HepG2 (cell line): ENCODE measurements at regions not wholly inside any gene's neighbourhood (a gene's known extent, or its start where the extent isn't known, plus 50 kb on each side); places are given as distances from the start of the nearest gene placed in this dataset.
A peak's percentile ranks its signal among the peaks of the same experiment; 100 is the strongest.

Experiments used
- ATAC-seq: fragments of 200-7000 bp; cut with Tn5 transposase; 3 replicates; pipeline ENCODE4 v1.9.1; 2020; ENCODE audit warnings: mild to moderate bottlenecking, moderate library complexity
- BruUV-seq: library from RNA; stranded (reverse); fragments of 400-500 nt; replicated peaks from 2 replicates; lab custom pipeline; 2021; lab: Mats Ljungman, UMichigan
- CTCF ChIA-PET: fragments of 300-600 bp; formaldehyde crosslinking; extraction: SDS; loops from one replicate; lab custom pipeline; 2021; ENCODE audit warnings: low total read pairs, inconsistent platforms, low intra/inter-chr PET ratio; lab: Yijun Ruan, JAX
- POLR2A ChIA-PET: fragments of 350-600 bp; sonication (Branson Sonifier 250); formaldehyde crosslinking; loops from one replicate; lab custom pipeline; 2020; ENCODE audit warnings: antibody characterized with exemption, inconsistent platforms; lab: Yijun Ruan, JAX
- DNase-seq: peaks from one replicate; pipeline ENCODE4 v3.0.0-alpha.2; 2015; ENCODE audit warnings: low spot score
- FAIRE-seq: peaks from 3 replicates; lab custom pipeline; 2011; peaks lifted over from hg19 to GRCh38; lab: Jason Lieb, UNC
- H2AFZ ChIP-seq: one replicate; pipeline ENCODE4 v1.6.1; 2011; ENCODE audit warnings: low read length, inconsistent platforms
- H3K27ac ChIP-seq: fragments of 300-600 bp; 3 replicates; pipeline ENCODE4 v1.8.0; 2011; ENCODE audit warnings: mixed run types, mild to moderate bottlenecking, mixed read lengths, low read length, inconsistent platforms; ENCODE audit not compliant: insufficient read depth; ENCODE audit errors: extremely low read length
- H3K27me3 ChIP-seq, 2 experiments: fragments of 200-600 bp in 1 of 2; 2 replicates in 1 of 2; 3 replicates in 1 of 2; pipeline versions ENCODE4 v1.6.0 to v1.8.0; 2011; ENCODE audit warnings: low read length in 2 of 2, mild to moderate bottlenecking in 2 of 2, moderate library complexity in 2 of 2, inconsistent platforms in 1 of 2; ENCODE audit not compliant: insufficient read depth in 2 of 2, control insufficient read depth in 1 of 2
- H3K36me3 ChIP-seq, 2 experiments: fragments of 200-600 bp in 1 of 2; replicated peaks in 1 of 2; 2 replicates in 1 of 2; 3 replicates in 1 of 2; pipeline versions ENCODE4 v1.5.1 to v1.8.0; 2011; ENCODE audit warnings: low read length in 2 of 2, inconsistent platforms in 1 of 2; ENCODE audit not compliant: insufficient read depth in 2 of 2, control insufficient read depth in 1 of 2
- H3K4me1 ChIP-seq: 2 replicates; pipeline ENCODE4 v1.5.1; 2012; ENCODE audit warnings: low read length, inconsistent platforms; ENCODE audit not compliant: insufficient read depth
- H3K4me2 ChIP-seq: 2 replicates; pipeline ENCODE4 v1.6.0; 2011; ENCODE audit warnings: low read depth, low read length, inconsistent platforms
- H3K4me3 ChIP-seq, 3 experiments: fragments of 200-600 bp in 1 of 3; sonication (generic), shearing (Covaris generic) in 1 of 3; replicated peaks in 1 of 3; 2 replicates each; pipeline ENCODE4 v1.5.1; 2011 to 2016; ENCODE audit warnings: low read length in 3 of 3, inconsistent platforms in 2 of 3, low read depth in 2 of 3, mild to moderate bottlenecking in 2 of 3, control low read depth in 1 of 3, mixed read lengths in 1 of 3; ENCODE audit not compliant: insufficient read depth in 1 of 3
- H3K79me2 ChIP-seq: one replicate; pipeline ENCODE4 v1.6.1; 2011; ENCODE audit warnings: low read length, inconsistent platforms; ENCODE audit not compliant: insufficient read depth
- H3K9ac ChIP-seq: 2 replicates; pipeline ENCODE4 v1.6.0; 2011; ENCODE audit warnings: mild to moderate bottlenecking, low read depth, low read length, inconsistent platforms; ENCODE audit not compliant: insufficient read depth
- H3K9me3 ChIP-seq: 2 replicates; pipeline ENCODE4 v1.5.1; 2012; ENCODE audit warnings: mild to moderate bottlenecking, low read length
- H4K20me1 ChIP-seq: 2 replicates; pipeline ENCODE4 v1.6.0; 2011; ENCODE audit warnings: inconsistent platforms, mild to moderate bottlenecking, low read length, moderate library complexity; ENCODE audit not compliant: insufficient read depth
- BORCS8-MEF2B ChIP-seq: sonication (generic); formaldehyde crosslinking; IDR thresholded peaks from 2 replicates; pipeline ENCODE4 v1.8.0; 2022; ENCODE audit warnings: mild to moderate bottlenecking, missing genetic modification reagents
- MAFF ChIP-seq: IDR thresholded peaks from 2 replicates; pipeline ENCODE4 v1.6.1; 2011; ENCODE audit warnings: low read depth, low read length, improper control_type of control experiment
- MAFK ChIP-seq, 2 experiments: IDR thresholded peaks in 1 of 2; conservative IDR thresholded peaks in 1 of 2; 2 replicates each; pipeline ENCODE4 v1.6.1; 2011; ENCODE audit warnings: improper control_type of control experiment in 2 of 2, low read length in 2 of 2
- MBD4 ChIP-seq: IDR thresholded peaks from 2 replicates; pipeline ENCODE4 v1.6.1; 2012; ENCODE audit warnings: low read length, inconsistent platforms, borderline replicate concordance
- MTF1 ChIP-seq: sonication (generic); formaldehyde crosslinking; IDR thresholded peaks from 2 replicates; pipeline ENCODE4 v1.5.0; 2020; ENCODE audit warnings: missing genetic modification reagents
- ZFYVE20 ChIP-seq: sonication (generic); formaldehyde crosslinking; IDR thresholded peaks from 2 replicates; pipeline ENCODE4 v1.8.0; 2023; ENCODE audit warnings: low read depth, mild to moderate bottlenecking, moderate library complexity, missing genetic modification reagents, borderline replicate concordance
- ZIK1 ChIP-seq: sonication (generic); formaldehyde crosslinking; IDR thresholded peaks from 2 replicates; pipeline ENCODE4 v1.5.0; 2020; ENCODE audit warnings: mild to moderate bottlenecking, low read depth, missing genetic modification reagents, borderline replicate concordance
- ZNF468 ChIP-seq: sonication (generic); formaldehyde crosslinking; IDR thresholded peaks from 2 replicates; pipeline ENCODE4 v1.8.0; 2022; ENCODE audit warnings: mild to moderate bottlenecking, moderate library complexity, missing genetic modification reagents
- ZNF768 ChIP-seq: sonication (generic); formaldehyde crosslinking; IDR thresholded peaks from 2 replicates; pipeline ENCODE4 v1.4.0; 2020; ENCODE audit warnings: missing genetic modification reagents
- WGBS: methylation state at CpG from one replicate; pipeline ENCODE4 v1.1.6; 2017; ENCODE audit warnings: low lambda C conversion rate; 5-methylcytosine and 5-hydroxymethylcytosine counted together
- in situ Hi-C: cut with HindIII; loops from 2 replicates; pipeline ENCODE4 v1.10.0; 2017; ENCODE audit warnings: low pct_unique_long_range_greater_than_20kb; ENCODE audit not compliant: extremely low pct_ligation_motif_present
- intact Hi-C: fragments of 100-400 bp; cut with micrococcal nuclease; formaldehyde crosslinking; loops from one replicate; pipeline ENCODE4 v1.10.0; 2022; ENCODE audit not compliant: unreplicated experiment
- TF ChIP-seq, protein P1 (sequence below), 2 experiments: sonication (generic) in 1 of 2; formaldehyde crosslinking in 1 of 2; IDR thresholded peaks; 2 replicates each; pipeline versions ENCODE4 v1.5.1 to v1.6.1; 2011 to 2020; ENCODE audit warnings: borderline replicate concordance in 1 of 2, low read depth in 1 of 2, low read length in 1 of 2, mild to moderate bottlenecking in 1 of 2, missing genetic modification reagents in 1 of 2, moderate library complexity in 1 of 2
- TF ChIP-seq, protein P2 (sequence below): sonication (generic); formaldehyde crosslinking; IDR thresholded peaks from 2 replicates; pipeline ENCODE4 v1.4.0; 2020; ENCODE audit warnings: missing genetic modification reagents, low read depth, mild to moderate bottlenecking, borderline replicate concordance
- TF ChIP-seq, protein P3 (sequence below): sonication (generic); formaldehyde crosslinking; IDR thresholded peaks from 2 replicates; pipeline ENCODE4 v1.4.0; 2020; ENCODE audit warnings: missing genetic modification reagents, mild to moderate bottlenecking, borderline replicate concordance
- TF ChIP-seq, protein P4 (sequence below): sonication (generic); formaldehyde crosslinking; IDR thresholded peaks from 2 replicates; pipeline ENCODE4 v1.5.0; 2020; ENCODE audit warnings: missing genetic modification reagents

DNA sequence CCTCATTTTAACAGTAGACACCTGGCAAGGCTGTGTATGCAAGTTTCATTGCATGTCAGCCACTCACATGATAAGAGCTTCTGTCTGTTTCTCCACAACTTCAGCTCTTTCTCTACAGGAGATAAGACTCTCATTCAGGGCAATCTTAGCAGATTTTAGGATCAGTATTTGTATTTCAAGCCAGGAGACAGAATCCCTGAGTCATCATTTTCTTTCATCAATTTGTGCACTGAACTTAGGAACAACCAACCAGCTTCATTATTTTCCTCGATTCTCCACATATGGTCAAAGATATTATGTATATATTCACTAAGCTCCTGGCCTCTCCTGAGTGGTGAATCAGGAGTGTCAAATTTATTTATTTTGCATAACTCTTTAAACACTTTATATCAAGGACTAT lies 181.8 kb upstream of the CCNH start:
- no peak overlapping the region for H3K27ac ChIP-seq
- DNase-seq: no peak
- no peaks in the 10 kb centered on the region for H3K79me2 ChIP-seq
- WGBS: 0% methylated on average over 1 of the region's 1 CpG
- H3K36me3 ChIP-seq: no peaks in the 10 kb centered on the region
- H3K9ac ChIP-seq: no peak overlapping the region
- no peaks in the 10 kb centered on the region for H3K27me3 ChIP-seq
- intact Hi-C loops (no loop called here), in situ Hi-C loops (no loop called here)
- H3K4me3 ChIP-seq: no peak overlapping the region
- no peaks in the 10 kb centered on the region for H3K4me1 ChIP-seq
- no peak for FAIRE-seq
- H3K9me3 ChIP-seq: peaks cover 22% of the 10 kb centered on the region
- TF ChIP-seq ZNF768 (CRISPR knock-in tag) (no peak), MAFK (conservative IDR thresholded peaks at IDR 0.05 in 1 of 2, IDR thresholded peaks at IDR 0.05 in 1 of 2; ENCODE audit: low read length in 2 of 2) (peak; percentile 95 to 98), MAFF (peak; percentile 96), BORCS8-MEF2B (CRISPR knock-in tag) (no peak)
- ChIA-PET CTCF (no interaction called here), POLR2A (no interaction called here)
- no peak for ATAC-seq
- H4K20me1 ChIP-seq: no peaks in the 10 kb centered on the region
- no peak overlapping the region for H3K4me2 ChIP-seq
- BruUV-seq: no TSS peak
- H2AFZ ChIP-seq: no peak overlapping the region

DNA sequence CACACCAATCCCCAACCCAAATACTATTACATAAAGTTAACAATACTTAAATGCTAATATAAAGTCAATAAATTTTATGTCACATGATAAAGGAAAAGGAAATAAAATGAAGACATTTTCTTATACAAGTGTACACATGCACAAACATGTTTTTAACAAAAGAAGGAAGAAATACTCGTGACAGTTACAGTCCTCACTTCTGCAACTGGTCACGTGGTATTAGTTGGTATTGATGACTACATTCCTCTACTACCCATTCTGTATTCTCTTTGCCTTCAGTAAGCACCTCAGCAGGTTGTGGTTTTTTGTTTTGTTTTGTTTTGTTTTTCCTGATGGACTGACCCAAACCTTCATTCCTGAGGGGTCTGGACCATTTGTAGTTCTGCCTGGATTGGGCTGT lies 176.9 kb upstream of the CCNH start:
- H3K36me3 ChIP-seq: no peaks in the 10 kb centered on the region
- in situ Hi-C loops: no loop called here
- CTCF ChIA-PET: no interaction called here
- no peak overlapping the region for H3K4me3 ChIP-seq
- no peak overlapping the region for H3K9ac ChIP-seq
- no TSS peak for BruUV-seq
- H3K4me2 ChIP-seq: no peak overlapping the region
- no peak overlapping the region for H3K27ac ChIP-seq
- ATAC-seq (no peak), FAIRE-seq (no peak), DNase-seq (no peak)
- H3K79me2 ChIP-seq: no peaks in the 10 kb centered on the region
- H2AFZ ChIP-seq: no peak overlapping the region
- no peaks in the 10 kb centered on the region for H3K4me1 ChIP-seq
- WGBS: 4% methylated on average over 2 of the region's 2 CpGs
- POLR2A ChIA-PET: no interaction called here
- no peaks in the 10 kb centered on the region for H3K27me3 ChIP-seq
- peaks cover 6% of the 10 kb centered on the region; the same call in 1 of the 2 replicates for H3K9me3 ChIP-seq
- intact Hi-C loops: no loop called here
- no peaks in the 10 kb centered on the region for H4K20me1 ChIP-seq
- TF ChIP-seq, protein P1, sequence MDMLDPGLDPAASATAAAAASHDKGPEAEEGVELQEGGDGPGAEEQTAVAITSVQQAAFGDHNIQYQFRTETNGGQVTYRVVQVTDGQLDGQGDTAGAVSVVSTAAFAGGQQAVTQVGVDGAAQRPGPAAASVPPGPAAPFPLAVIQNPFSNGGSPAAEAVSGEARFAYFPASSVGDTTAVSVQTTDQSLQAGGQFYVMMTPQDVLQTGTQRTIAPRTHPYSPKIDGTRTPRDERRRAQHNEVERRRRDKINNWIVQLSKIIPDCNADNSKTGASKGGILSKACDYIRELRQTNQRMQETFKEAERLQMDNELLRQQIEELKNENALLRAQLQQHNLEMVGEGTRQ (IDR thresholded peaks at IDR 0.05; ENCODE audit: low read depth, low read length): 0 out of 2 replicates have a peak, but pooled peaks have one; percentile 30
- TF ChIP-seq, protein P1 (CRISPR knock-in tag; IDR thresholded peaks at IDR 0.05; ENCODE audit: borderline replicate concordance): no peak
- no peak for TF ChIP-seq ZNF468 (CRISPR knock-in tag)
- no peak for TF ChIP-seq ZFYVE20 (CRISPR knock-in tag)
- TF ChIP-seq ZIK1 (CRISPR knock-in tag): no peak
- TF ChIP-seq, protein P2, sequence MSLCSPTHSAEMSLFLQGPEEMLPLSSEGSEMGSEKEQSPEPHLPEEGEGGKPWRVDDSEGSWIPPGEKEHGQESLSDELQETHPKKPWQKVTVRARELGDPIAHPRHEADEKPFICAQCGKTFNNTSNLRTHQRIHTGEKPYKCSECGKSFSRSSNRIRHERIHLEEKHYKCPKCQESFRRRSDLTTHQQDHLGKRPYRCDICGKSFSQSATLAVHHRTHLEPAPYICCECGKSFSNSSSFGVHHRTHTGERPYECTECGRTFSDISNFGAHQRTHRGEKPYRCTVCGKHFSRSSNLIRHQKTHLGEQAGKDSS (CRISPR knock-in tag): no peak
- TF ChIP-seq MTF1: no peak
- TF ChIP-seq MBD4: no peak
- TF ChIP-seq, protein P3, sequence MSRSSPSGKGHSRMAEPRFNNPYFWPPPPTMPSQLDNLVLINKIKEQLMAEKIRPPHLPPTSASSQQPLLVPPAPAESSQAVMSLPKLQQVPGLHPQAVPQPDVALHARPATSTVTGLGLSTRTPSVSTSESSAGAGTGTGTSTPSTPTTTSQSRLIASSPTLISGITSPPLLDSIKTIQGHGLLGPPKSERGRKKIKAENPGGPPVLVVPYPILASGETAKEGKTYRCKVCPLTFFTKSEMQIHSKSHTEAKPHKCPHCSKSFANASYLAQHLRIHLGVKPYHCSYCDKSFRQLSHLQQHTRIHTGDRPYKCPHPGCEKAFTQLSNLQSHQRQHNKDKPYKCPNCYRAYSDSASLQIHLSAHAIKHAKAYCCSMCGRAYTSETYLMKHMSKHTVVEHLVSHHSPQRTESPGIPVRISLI (CRISPR knock-in tag): no peak
- TF ChIP-seq, protein P4, sequence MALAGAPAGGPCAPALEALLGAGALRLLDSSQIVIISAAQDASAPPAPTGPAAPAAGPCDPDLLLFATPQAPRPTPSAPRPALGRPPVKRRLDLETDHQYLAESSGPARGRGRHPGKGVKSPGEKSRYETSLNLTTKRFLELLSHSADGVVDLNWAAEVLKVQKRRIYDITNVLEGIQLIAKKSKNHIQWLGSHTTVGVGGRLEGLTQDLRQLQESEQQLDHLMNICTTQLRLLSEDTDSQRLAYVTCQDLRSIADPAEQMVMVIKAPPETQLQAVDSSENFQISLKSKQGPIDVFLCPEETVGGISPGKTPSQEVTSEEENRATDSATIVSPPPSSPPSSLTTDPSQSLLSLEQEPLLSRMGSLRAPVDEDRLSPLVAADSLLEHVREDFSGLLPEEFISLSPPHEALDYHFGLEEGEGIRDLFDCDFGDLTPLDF (CRISPR knock-in tag): no peak
